GM21381 (cell line): ENCODE measurements at regions not wholly inside any gene's neighbourhood (a gene's known extent, or its start where the extent isn't known, plus 50 kb on each side); places are given as distances from the start of the nearest gene placed in this dataset.
"Not testable (repeated sequence)": the region's sequence is repeated elsewhere in the genome, so short reads cannot be mapped to it uniquely, and the experiment has no call there.

ENCODE experiments used
- ATAC-seq: cut with Tn5 transposase; IDR thresholded peaks from one replicate; pipeline ENCODE4 v1.9.1; 2021; ENCODE audit warnings: mild to moderate bottlenecking, moderate library complexity; ENCODE audit not compliant: unreplicated experiment

DNA sequence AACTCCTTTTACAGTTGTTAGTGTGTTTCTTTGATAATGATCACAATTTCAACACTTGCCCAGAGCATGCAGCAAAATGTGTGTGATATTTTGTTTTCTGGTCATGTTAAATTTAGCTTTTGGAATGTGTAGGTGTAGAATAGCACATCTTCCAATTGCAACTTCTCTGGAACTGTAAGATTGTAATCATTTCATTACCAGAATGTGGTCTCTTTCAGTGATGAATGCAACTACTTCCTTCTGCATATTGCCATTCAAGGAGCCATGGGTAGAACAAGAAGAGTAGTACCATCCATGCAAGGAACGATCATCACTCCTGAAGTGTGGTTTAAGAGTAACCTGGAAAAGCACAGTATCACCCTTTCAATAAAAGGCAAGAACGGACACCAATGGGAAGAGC is 548.8 kb upstream of the ZNF804A start:
- no peak for ATAC-seq

DNA sequence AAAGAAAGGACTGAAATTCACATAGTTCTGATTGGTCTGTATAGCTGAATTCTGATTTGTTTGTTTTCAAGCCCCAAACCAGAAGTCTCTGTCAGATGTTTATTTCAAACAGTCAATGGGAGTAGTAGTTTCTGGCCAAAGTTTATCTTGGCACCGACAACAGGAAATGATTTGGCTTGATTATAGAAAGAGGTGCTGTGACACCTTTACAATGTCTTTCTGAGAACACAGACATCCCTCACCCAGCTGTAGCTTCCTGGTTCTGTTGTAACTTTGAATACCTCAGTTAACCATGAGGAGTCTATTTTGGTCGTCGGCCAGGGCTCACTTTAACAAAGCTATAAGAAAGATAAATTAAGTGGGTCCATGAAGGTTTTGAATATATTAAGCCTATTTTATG is 545.0 kb upstream of the ZNF804A start:
- no peak for ATAC-seq

DNA sequence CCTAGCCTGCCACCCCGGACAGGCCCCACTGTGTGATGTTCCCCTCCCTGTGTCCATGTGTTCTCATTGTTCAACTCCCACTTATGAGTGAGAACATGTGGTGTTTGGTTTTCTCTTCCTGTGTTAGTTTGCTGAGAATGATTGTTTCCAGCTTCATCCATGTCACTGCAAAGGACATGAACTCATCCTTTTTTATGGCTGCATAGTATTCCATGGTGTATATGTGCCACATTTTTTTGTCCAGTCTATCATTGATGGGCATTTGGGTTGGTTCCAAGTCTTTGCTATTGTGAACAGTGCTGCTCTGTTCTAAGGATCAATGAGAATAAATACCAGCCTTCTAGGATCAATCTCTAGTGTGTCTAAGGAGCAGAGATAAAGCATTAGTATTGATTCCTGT is 543.9 kb upstream of the ZNF804A start:
- ATAC-seq: not testable (repeated sequence)

DNA sequence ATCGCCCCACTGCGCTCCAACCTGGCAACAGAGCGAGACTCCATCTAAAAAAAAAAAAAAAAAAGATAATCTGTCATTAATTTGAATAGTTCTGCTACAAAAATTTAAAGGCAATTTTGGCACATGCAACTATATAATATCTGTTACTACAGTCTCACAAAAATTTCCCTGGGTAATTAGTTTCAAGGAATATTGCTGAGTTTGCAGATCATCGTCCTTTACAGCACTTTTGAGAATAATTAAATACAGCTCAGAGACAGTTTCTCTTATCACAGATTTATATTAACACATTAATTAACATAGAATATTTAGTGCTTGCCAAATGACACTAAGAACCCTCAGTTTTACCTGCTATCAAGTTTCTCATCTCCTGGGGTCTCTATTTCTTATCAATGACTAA is 540.4 kb upstream of the ZNF804A start:
- no peak for ATAC-seq

DNA sequence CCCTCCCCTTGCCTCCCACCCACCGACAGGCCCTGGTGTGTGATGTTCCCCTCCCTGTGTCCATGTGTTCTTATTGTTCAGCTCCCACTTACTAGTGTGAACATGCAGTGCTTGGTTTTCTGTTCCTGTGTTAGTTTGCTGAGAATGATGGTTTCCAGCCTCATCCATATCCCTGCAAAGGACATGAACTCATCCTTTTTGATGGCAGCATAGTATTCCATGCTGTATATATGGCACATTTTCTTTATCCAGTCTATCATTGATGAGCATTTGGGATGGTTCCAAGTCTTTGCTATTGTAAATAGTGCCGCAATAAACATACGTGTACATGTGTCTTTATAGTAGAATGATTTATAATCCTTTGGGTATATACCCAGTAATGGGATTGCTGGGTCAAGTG is 538.1 kb upstream of the ZNF804A start:
- ATAC-seq: not testable (repeated sequence)

DNA sequence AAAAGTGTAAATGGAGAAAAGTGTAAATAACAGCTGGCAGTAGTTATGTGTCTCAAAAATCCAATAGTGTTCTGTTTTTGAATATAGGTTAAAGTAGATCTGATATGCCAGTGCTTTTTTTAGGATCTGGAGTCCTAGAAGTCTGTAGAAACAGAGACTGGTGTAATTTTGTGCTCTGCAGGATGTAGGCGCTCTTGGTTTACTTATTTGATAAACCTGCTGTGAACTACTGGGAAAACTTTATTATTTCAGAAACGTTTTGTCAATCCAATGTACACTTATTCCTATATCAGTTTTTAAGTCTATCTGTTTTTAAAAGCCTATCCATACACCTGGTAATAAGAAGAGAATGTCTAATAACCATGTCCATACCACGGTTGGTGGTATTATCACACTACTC is 530.8 kb upstream of the ZNF804A start:
- no peak for ATAC-seq

DNA sequence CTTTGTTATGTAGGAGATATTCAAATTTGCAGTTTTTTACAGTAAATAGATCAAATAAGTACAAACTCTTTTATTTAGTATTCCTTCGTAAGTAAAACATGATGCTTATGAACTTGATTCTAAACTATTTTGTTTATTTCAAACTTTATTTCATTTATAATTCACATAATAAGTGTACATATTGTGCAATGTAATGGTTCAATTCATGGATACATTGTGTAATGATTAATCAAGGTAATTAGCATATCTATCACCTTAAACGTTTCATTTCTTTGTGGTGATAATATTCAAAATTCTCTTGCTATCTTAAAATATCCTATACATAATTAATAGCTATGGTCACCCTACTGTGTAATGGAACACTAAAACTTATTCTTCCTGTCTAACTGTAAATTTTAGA is 525.9 kb upstream of the ZNF804A start:
- no peak for ATAC-seq

DNA sequence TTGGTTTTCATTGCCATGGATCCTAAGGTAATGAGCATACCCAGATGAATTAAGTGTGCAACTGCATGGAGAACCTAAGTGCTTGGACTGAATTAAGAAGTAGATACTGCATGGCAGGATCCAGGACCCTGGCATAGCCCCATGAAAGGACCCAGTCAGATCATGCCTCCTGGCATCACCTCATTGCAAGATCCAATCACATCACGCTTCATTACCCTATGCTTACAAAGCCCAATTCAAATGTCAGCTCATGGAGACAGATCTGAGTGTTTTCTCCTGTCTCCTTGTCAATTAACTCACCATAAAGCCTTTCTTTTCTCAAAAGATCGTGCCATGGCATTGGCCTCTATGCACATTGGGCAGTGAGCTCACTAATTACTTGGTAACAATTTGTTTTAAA is 519.8 kb upstream of the ZNF804A start:
- no peak for ATAC-seq

DNA sequence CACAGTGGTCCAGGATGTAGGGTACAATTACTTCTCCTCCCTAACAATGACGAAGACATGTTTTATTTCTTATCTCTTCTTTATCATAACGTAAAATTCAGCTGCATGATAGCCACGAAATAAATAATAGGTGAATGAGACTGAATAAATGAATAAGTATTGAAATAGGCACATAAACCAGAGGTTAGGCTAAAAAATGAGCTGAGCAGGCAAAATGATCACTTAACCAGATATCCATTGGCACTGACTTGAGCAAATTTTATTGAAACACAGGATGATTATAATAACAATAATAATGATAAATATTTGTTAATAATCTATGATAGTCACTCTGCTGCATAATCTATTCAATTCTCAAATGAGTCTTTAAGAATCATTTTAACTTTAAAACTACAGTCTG is 506.9 kb upstream of the ZNF804A start:
- no peak for ATAC-seq

DNA sequence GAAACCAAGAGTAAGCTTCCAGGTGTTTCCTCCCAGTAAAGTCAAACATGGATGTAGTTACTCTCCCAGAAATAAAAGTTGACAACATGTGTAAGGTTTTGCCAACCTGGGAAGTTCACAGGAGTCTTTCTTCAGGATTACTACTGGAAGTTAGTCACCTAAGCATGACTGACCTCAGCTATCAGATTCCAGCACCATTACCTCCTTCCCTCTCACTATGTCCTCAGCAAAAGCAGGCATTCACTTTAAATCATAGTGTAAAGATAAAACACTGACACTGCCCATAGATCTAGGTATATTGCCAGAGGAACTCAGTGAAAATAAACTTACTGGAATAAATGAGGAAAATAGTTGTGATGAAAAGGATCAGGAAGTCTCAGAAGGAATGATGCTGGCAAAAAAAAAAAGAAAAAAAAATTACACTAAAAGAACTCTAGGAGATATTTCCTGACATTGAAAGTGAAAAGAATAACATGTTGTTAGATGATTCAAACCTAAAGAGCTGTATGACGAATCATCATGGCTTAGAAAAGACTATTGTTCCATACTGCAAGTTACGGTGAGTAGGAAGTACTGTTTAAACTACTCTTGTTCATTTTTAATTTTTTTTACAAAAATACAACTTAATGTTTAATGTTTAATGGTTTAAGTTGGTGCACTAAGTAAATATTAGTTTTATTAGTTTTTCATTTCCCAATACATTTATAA is 484.5 kb upstream of the ZNF804A start:
- ATAC-seq: no peak

DNA sequence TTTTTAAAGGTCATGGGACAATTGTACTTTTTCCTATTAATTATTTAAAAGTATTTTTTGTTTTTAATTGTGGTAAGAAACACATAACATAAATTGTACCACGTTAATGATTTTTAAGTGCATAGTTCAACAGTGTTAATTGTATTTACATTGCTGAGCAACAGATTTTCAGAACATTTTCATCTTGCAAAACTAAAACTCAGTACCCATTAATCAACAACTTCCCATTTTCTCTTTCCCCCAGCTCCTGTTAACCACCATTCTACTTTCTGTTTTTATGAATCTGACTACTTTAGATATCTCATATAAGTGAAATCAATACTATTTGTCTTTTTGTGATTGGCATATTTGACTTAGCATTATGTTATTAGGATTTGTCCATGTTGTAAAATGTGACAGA is 483.9 kb upstream of the ZNF804A start:
- no peak for ATAC-seq

DNA sequence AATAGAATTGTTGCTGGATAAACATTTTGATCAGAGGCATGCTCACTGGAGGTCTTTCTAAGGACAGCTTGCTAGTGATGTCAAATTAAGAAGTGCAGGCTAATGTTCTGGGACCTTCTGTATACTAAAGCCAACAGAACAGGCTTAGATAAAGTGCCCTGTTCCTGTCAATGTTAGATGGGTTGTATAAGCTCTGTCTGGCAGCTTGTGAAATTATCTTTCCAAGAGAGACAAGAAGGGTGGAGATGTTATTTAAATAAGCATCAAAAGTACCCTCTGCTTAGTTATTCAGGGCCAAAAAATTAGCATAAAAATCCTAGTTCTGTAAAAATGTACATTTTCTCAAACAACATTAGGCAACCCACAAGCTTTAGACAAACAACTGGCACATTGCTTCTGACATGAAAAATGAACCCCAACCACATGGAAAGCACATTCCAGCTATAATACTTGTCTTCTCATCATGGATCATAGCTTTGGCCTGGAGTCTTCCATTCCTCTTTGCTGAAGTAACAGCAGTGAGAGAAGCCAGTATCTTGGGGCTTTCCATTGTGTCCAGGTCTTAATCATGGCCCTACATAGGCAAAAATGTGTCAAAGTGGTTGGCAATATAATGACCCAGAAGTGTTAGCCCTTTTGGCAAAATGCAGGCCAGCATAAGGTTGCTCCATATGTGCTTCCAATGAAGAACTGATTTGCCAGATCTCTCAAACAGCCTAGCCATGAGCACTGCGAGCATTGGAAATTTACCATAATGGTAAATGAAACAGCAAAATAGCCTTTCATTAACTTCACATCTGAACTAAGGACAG is 478.1 kb upstream of the ZNF804A start:
- ATAC-seq: no peak

DNA sequence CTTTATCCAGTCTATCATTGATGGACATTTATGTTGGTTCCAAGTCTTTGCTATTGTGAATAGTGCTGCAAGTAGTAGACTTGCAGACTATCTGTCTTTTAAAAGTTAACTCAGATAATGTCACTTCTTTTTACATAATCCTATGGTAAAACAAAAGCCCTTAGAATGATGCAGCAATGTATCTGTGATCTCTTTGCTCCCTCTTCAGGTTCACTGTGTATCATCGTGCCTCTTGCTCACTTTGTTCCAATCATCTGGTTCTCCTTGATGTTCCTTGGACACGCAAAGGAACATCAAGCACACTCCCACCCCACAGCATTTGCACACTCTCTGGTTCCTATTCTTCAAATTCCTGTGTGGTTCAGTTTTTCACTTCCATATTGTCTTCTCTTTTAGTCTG is 472.5 kb upstream of the ZNF804A start:
- no peak for ATAC-seq

DNA sequence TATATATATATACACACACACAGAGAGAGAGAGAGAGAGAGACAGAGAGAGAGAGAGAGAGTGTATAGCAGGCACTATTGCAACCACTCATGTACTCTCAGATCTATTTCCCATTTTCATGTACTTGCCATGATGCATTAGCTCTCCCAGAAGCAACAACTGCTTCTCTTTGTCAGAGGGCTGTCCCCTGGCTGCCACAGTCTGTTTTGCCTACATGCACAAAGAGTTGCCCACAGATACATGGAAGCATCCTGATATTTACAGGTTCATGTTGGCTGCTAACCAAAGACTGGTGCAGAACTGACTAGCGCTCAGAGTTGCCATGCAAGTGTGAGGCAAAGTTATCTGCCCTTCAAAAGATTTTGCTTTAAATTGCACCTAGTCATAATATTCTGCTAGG is 469.3 kb upstream of the ZNF804A start:
- ATAC-seq: no peak

DNA sequence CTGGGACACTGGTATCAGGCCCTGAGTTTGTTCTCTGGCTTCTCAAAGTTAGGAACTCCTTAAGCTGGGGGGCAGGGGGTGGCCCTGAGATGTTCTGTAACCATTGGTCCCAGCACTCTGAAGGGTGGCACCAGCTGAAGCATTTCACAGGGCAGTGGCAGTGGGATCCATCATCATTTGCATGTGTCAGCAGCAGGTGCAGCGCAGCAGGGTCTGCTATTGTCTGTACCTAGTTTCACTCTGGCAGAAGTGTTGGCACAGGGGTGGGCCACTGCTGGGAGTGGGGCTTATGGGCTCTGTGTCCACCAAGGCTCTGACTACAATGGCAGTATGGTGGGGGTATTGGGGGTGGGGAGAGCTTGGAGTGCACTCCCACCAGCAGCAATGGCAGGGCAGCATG is 460.4 kb upstream of the ZNF804A start:
- ATAC-seq: no peak

DNA sequence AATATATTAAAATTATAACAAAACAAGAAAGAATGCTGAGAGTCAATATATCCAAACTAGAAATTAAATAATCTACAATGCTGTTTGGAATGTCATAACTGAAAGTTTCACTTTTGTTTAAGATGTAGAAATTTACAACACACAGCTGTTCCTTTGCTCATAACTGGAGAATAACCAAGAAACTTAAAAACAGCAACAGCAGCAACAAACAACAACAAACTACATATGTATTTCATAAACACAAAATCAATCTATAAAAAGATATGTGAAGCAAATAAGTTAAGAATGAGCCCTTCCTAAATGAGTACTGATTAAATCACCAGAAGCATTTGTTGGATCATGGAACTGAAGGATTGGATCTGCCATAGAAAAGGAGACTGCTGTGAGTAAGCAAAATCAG is 456.5 kb upstream of the ZNF804A start:
- ATAC-seq: no peak

DNA sequence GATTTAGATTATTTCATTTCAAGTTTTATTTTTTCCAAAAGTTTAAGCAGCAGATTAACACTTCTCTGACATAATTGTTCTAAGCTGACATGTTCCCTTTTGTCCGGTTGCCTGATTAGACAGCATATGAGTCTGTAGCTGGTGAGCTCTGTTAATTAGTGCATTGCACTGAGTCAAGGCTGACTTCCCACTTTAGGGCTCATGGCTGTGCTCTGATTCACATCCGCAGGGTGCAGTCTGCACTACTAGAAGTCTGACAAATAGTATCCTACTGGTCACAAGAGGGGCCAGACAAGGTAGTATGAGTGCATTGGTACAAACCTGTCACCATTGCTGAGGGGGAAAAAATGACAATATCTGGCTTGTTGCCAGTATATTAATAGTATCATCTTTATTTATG is 443.9 kb upstream of the ZNF804A start:
- ATAC-seq: no peak

DNA sequence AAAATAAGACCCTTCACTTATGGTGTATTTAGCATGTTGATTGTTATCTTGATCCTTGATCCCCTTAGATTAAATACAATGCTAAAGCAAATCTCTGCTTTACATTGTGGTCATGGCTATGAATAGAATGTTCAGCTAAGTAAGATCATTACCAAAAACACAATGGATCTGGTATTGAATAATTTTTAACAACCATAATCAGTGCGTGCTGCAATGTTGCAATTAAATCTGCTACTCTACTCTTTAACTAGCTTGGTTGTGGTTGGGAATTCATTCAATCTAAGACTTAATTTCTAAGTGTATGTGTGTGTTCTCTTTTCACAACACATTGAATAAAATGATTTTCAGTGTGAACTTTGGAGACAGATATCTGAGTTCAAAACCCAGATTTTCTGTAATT is 442.5 kb upstream of the ZNF804A start:
- ATAC-seq: no peak

DNA sequence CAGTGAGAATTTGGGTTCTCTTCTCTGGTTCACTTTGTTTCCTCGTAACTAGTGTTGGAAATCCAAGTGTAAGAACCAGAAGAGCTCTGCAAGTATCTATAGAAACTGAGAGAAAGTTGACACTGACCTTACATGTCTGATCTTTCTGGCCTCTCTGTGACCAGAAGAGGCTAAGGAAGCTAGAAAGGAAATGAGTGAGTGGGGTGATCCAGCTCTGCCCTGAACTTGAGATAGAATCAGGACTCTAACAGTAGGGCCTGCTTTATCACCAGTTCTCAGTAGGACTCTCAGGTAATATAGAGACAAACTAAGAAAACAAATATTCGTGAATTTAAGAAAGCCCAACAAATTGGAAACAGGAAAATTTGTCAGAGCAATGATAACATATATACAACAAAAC is 441.2 kb upstream of the ZNF804A start:
- no peak for ATAC-seq

DNA sequence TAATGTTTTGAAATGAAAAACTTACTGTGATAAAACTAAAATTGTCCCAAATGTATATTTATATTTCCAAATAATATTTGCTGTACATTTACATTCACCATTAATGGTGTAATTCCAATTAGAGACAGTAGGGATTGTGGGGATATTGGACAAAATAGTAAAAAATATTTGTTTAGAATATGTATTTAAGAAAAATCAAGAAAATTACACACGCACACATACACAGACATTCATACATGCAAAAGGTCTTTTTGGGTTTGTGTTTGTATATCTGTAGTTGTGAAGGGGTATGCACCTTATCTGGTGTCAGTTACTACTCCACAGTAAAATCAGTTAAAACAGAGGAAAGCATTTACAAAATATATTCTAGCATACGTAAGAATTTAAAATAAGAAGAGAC is 435.9 kb upstream of the ZNF804A start:
- no peak for ATAC-seq

DNA sequence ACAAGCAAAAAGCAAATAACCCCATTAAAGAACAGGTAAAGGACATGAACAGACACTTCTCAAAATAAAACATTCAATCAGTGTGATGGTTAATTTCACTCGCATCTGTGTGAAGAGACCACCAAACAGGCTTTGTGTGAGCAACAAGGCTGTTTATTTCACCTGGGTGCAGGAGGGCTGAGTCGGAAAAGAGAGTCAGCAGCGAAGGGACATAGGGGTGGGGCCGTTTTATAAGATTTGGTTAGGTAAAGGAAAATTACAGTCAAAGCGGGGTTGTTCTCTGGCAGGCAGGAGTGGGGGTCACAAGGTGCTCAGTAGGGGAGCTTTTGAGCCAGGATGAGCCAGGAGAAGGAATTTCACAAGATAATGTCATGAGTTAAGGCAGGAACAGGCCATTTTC is 429.5 kb upstream of the ZNF804A start:
- ATAC-seq: not testable (repeated sequence)

DNA sequence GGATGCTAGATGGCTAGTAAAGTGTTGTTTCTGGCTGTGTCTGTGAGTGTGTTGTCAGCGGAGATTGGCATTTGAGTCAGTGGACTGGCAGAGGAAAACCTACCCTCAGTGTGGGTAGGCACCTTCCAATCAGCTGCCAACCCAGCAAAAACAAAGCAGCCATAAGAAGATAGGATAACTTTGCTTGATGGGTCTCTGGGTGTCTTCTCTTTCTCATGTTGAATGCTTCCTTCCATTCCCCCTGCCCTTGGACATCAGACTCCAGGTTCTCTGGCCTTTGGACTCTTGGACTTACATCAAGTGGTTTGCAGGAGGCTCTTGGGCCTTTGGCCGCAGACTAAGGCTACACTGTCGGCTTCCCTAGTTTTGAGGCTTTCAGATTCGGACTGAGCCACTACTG is 429.0 kb upstream of the ZNF804A start:
- no peak for ATAC-seq
